ENCODE measurements at regions not wholly inside any gene's neighbourhood (a gene's known extent, or its start where the extent isn't known, plus 50 kb on each side); places are given as distances from the start of the nearest gene placed in this dataset.

DNA sequence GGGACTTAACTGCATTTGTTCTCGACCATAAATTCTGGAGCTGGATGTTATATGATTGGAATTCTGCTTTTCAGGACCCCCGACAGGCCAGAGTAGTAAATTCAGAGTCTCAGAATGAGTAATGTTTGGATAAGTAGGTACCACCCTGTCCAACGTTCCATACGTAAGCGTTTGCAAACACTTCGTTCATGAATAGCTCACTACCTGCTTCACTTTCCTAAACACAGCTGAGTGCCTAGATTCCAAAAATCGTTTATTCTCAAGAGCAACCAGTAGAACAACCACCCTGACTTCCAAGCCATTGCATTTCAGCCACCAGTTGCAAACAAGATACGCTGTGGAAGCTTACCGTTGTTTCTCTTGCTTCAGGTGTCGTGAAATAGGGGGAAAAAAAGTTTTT is 101.3 kb upstream of the DMRT1 start:
- Mint-ChIP-seq H3K36me3 (ENCODE audit: insufficient read depth) (peaks cover 49% of the 10 kb centered on the region), H3K27ac (no peak overlapping the region), H3K4me1 (ENCODE audit: low read depth) (peaks cover 10% of the 10 kb centered on the region), H3K4me3 (ENCODE audit: low read depth) (no peak overlapping the region), H3K27me3 (no peaks in the 10 kb centered on the region), H3K9me3 (ENCODE audit: low read depth) (no peaks in the 10 kb centered on the region)
- no peak for TF ChIP-seq CTCF (IDR thresholded peaks at IDR 0.05; ENCODE audit: unreplicated experiment)
- no peak for DNase-seq (ENCODE audit: low spot score, unreplicated experiment)

DNA sequence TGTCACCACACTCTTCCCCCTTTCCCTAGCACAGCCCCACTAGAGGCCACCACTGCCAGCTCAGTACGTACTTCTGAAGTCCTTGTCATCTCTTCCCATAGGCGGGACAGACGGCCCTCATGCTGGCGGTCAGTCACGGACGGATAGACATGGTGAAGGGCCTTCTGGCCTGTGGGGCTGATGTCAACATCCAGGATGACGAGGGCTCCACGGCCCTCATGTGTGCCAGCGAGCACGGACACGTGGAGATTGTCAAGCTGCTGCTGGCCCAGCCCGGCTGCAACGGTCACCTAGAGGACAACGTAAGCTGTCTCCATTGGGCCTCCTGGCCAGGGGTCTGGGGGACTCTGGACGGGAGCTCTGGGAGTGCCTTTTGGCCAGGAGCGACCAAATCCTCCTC is 99.4 kb upstream of the DMRT1 start:
- no peak overlapping the region for H3K4me3 Mint-ChIP-seq (ENCODE audit: low read depth)
- no peak for TF ChIP-seq CTCF (IDR thresholded peaks at IDR 0.05; ENCODE audit: unreplicated experiment)
- no peaks in the 10 kb centered on the region for H3K27me3 Mint-ChIP-seq
- no peak for DNase-seq (ENCODE audit: low spot score, unreplicated experiment)
- no peaks in the 10 kb centered on the region for H3K9me3 Mint-ChIP-seq (ENCODE audit: low read depth)
- H3K27ac Mint-ChIP-seq, result peak overlapping the region; percentile 9
- peaks cover 12% of the 10 kb centered on the region for H3K4me1 Mint-ChIP-seq (ENCODE audit: low read depth)
- H3K36me3 Mint-ChIP-seq (ENCODE audit: insufficient read depth), result peaks cover 49% of the 10 kb centered on the region

DNA sequence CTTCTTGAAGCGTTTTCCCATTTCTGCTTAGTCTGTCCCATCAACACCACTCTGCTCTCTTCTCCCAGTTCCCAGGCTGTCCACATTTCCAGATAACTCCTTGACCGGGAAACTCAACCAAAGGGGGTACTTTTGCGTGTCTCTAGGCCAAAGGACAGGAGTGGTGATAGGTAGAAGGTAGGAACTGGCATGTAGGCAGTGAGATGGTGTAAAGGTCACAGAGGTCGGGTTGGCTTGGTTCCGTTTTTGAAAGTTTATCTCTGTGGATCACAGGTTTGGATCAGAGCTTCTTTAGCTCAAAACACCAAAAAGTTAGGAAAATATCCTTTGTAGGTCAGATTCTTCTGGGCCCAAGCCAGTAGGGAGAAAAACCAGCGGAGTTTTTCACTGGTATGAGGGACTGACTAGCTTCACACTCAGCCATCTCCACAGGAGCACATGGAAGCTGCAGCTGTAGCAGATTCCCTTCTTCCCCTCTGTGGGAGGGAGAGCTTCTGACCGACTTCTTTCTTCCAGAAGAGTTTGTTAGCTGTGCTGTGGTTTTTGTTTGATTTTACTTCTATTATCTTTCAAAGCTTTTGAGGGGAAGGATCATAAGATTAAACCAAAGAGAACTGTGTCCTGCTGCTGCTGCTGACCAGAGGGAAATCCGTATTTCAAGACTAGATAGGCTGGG is 98.4 kb upstream of the DMRT1 start:
- DNase-seq (ENCODE audit: low spot score, unreplicated experiment), result no peak
- Mint-ChIP-seq H3K4me3 (ENCODE audit: low read depth) (no peak overlapping the region), H3K27me3 (no peaks in the 10 kb centered on the region)

GRCh38 chr9:744046-744712 is 97.3 kb upstream of the DMRT1 start:
- H3K27me3 Mint-ChIP-seq, result no peaks in the 10 kb centered on the region
- no peak overlapping the region for H3K4me3 Mint-ChIP-seq (ENCODE audit: low read depth)
- DNase-seq (ENCODE audit: low spot score, unreplicated experiment), result no peak
- no peak for TF ChIP-seq CTCF (IDR thresholded peaks at IDR 0.05; ENCODE audit: unreplicated experiment)
- H3K27ac Mint-ChIP-seq, result peak overlapping the region; percentile 52
- no peaks in the 10 kb centered on the region for H3K9me3 Mint-ChIP-seq (ENCODE audit: low read depth)
- peaks cover 42% of the 10 kb centered on the region for H3K36me3 Mint-ChIP-seq (ENCODE audit: insufficient read depth)
- peaks cover 12% of the 10 kb centered on the region for H3K4me1 Mint-ChIP-seq (ENCODE audit: low read depth)

More for the DNA sequence above, 98.4 kb upstream of the DMRT1 start:
- Mint-ChIP-seq H3K4me1 (ENCODE audit: low read depth) (peaks cover 12% of the 10 kb centered on the region), H3K36me3 (ENCODE audit: insufficient read depth) (peaks cover 49% of the 10 kb centered on the region), H3K27ac (no peak overlapping the region), H3K9me3 (ENCODE audit: low read depth) (no peaks in the 10 kb centered on the region)
- TF ChIP-seq CTCF (IDR thresholded peaks at IDR 0.05; ENCODE audit: unreplicated experiment), result no peak

GRCh38 chr9:744790-745484 is 96.6 kb upstream of the DMRT1 start:
- Mint-ChIP-seq H3K9me3 (ENCODE audit: low read depth) (no peaks in the 10 kb centered on the region), H3K36me3 (ENCODE audit: insufficient read depth) (peaks cover 38% of the 10 kb centered on the region), H3K4me1 (ENCODE audit: low read depth) (peaks cover 9% of the 10 kb centered on the region), H3K27ac (peak overlapping the region; percentile 52), H3K4me3 (ENCODE audit: low read depth) (no peak overlapping the region), H3K27me3 (no peaks in the 10 kb centered on the region)
- no peak for TF ChIP-seq CTCF (IDR thresholded peaks at IDR 0.05; ENCODE audit: unreplicated experiment)
- no peak for DNase-seq (ENCODE audit: low spot score, unreplicated experiment)
